Glutamatergic neuron (in vitro differentiated cells): ENCODE measurements at regions not wholly inside any gene's neighbourhood (a gene's known extent, or its start where the extent isn't known, plus 50 kb on each side); places are given as distances from the start of the nearest gene placed in this dataset.

Source experiments
- DNase-seq: peaks from one replicate; pipeline ENCODE4 v3.0.0; 2022
- H3K27ac Mint-ChIP-seq: one replicate; pipeline ENCODE4 v1.8.0; 2020; ENCODE audit warnings: mild to moderate bottlenecking, mixed read lengths, inconsistent platforms; ENCODE audit not compliant: unreplicated experiment
- H3K27me3 Mint-ChIP-seq: one replicate; pipeline ENCODE4 v1.8.0; 2020; ENCODE audit warnings: mild to moderate bottlenecking, moderate library complexity, mixed read lengths, inconsistent platforms; ENCODE audit not compliant: unreplicated experiment
- H3K36me3 Mint-ChIP-seq: one replicate; pipeline ENCODE4 v1.8.0; 2020; ENCODE audit warnings: mild to moderate bottlenecking, mixed read lengths, inconsistent platforms; ENCODE audit not compliant: unreplicated experiment
- H3K4me1 Mint-ChIP-seq: one replicate; pipeline ENCODE4 v1.8.0; 2020; ENCODE audit warnings: mild to moderate bottlenecking, low read depth, mixed read lengths, inconsistent platforms; ENCODE audit not compliant: unreplicated experiment
- H3K4me3 Mint-ChIP-seq: one replicate; pipeline ENCODE4 v1.8.0; 2020; ENCODE audit warnings: mild to moderate bottlenecking, mixed read lengths, inconsistent platforms; ENCODE audit not compliant: unreplicated experiment
- H3K9me3 Mint-ChIP-seq: one replicate; pipeline ENCODE4 v1.8.0; 2020; ENCODE audit warnings: mild to moderate bottlenecking, moderate library complexity, mixed read lengths, inconsistent platforms; ENCODE audit not compliant: unreplicated experiment
- TF ChIP-seq, protein P1 (sequence below): fragments of 200-600 bp; sonication (generic); IDR thresholded peaks from one replicate; pipeline ENCODE4 v1.5.0; 2021; ENCODE audit not compliant: partially characterized antibody, unreplicated experiment

DNA sequence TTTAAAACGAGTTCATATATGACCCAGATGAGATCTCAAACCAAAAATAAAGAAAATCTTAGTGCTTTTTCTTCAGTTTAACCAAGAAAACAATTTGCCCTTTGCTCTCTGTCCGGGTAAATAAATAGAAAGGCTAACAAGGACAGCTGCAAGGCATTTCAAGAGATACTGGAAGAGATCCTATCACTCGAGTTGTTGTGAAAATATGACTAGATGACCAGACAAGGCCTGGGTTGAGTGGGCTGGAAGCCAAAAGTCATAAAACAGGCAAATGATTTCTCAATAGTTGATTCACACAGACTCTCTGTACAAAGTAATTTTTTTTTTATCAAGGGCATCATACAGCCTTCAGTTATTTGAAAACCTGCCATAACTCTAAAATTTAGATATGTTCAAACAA lies 55.9 kb upstream of the AVPR1A start:
- H3K27ac Mint-ChIP-seq = no peak overlapping the region
- H3K27me3 Mint-ChIP-seq = no peaks in the 10 kb centered on the region
- H3K36me3 Mint-ChIP-seq = no peaks in the 10 kb centered on the region
- TF ChIP-seq, protein P1, sequence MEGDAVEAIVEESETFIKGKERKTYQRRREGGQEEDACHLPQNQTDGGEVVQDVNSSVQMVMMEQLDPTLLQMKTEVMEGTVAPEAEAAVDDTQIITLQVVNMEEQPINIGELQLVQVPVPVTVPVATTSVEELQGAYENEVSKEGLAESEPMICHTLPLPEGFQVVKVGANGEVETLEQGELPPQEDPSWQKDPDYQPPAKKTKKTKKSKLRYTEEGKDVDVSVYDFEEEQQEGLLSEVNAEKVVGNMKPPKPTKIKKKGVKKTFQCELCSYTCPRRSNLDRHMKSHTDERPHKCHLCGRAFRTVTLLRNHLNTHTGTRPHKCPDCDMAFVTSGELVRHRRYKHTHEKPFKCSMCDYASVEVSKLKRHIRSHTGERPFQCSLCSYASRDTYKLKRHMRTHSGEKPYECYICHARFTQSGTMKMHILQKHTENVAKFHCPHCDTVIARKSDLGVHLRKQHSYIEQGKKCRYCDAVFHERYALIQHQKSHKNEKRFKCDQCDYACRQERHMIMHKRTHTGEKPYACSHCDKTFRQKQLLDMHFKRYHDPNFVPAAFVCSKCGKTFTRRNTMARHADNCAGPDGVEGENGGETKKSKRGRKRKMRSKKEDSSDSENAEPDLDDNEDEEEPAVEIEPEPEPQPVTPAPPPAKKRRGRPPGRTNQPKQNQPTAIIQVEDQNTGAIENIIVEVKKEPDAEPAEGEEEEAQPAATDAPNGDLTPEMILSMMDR = no peak
- no peak overlapping the region for H3K4me3 Mint-ChIP-seq
- H3K9me3 Mint-ChIP-seq = peaks cover 2% of the 10 kb centered on the region
- no peaks in the 10 kb centered on the region for H3K4me1 Mint-ChIP-seq
- DNase-seq = no peak

DNA sequence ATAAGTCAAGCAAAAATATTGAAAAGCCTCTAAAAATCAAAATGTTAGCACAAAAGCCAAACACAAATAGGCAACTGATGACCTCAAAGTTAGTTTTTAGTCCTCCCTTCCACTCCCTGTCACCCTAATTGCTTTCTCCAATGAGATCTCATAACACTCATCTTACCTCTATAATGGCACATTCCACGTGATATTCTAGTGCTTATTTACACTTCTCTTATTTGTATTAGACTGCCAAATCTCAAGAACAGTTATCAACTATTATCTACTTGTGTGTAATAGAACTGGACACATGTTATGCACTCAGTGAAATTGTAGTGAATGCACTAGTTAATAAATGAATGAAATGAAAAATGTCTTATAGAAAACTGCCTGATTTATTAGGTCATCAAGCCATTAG lies 55.5 kb upstream of the AVPR1A start:
- TF ChIP-seq, protein P1 = no peak
- Mint-ChIP-seq H3K27me3 (no peaks in the 10 kb centered on the region), H3K27ac (no peak overlapping the region), H3K36me3 (no peaks in the 10 kb centered on the region), H3K9me3 (peaks cover 2% of the 10 kb centered on the region), H3K4me1 (no peaks in the 10 kb centered on the region), H3K4me3 (no peak overlapping the region)
- DNase-seq = no peak
